ENCODE measurements at regions not wholly inside any gene's neighbourhood (a gene's known extent, or its start where the extent isn't known, plus 50 kb on each side); places are given as distances from the start of the nearest gene placed in this dataset.

- DNase-seq: no peak
- Histone ChIP-seq H3F3A (ENCODE audit: insufficient read depth, low read depth) (peaks cover 4% of the 10 kb centered on the region; the same call in 1 of the 2 replicates), H3K9me2 (ENCODE audit: insufficient read depth) (no peaks in the 10 kb centered on the region), H3K27me3 (ENCODE audit: insufficient read depth, low read depth) (no peaks in the 10 kb centered on the region), H3K36me3 (ENCODE audit: low read depth) (peaks cover 13% of the 10 kb centered on the region; the same call in 1 of the 2 replicates), H4K20me1 (ENCODE audit: insufficient read depth) (no peaks in the 10 kb centered on the region), H3K79me2 (ENCODE audit: low read depth) (peaks cover 15% of the 10 kb centered on the region), H3K4me3 (no peak overlapping the region), H3K9me3 (ENCODE audit: insufficient read depth, low read depth) (0 out of 2 replicates have a peak, but pooled peaks cover 4% of the 10 kb centered on the region), H3K4me2 (no peak overlapping the region), H3K27ac (no peak overlapping the region), H2AFZ (no peak overlapping the region), H3K4me1 (replicated peaks; ENCODE audit: insufficient read depth) (no peaks in the 10 kb centered on the region; the same call in 1 of the 2 replicates)
- POLR2A ChIA-PET (ENCODE audit: unreplicated experiment): interaction anchor here (0.6 kb wide), 1 partner anchor 83 kb away, joined by 5 read pairs; no protein-coding TSS in a partner anchor
- intact Hi-C loops (cut with micrococcal nuclease; ENCODE audit: unreplicated experiment): no loop called here
- no peak for TF ChIP-seq EZH2 (IDR thresholded peaks at IDR 0.05; ENCODE audit: low read depth)
- TF ChIP-seq, protein P1, sequence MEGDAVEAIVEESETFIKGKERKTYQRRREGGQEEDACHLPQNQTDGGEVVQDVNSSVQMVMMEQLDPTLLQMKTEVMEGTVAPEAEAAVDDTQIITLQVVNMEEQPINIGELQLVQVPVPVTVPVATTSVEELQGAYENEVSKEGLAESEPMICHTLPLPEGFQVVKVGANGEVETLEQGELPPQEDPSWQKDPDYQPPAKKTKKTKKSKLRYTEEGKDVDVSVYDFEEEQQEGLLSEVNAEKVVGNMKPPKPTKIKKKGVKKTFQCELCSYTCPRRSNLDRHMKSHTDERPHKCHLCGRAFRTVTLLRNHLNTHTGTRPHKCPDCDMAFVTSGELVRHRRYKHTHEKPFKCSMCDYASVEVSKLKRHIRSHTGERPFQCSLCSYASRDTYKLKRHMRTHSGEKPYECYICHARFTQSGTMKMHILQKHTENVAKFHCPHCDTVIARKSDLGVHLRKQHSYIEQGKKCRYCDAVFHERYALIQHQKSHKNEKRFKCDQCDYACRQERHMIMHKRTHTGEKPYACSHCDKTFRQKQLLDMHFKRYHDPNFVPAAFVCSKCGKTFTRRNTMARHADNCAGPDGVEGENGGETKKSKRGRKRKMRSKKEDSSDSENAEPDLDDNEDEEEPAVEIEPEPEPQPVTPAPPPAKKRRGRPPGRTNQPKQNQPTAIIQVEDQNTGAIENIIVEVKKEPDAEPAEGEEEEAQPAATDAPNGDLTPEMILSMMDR (conservative IDR thresholded peaks at IDR 0.05): no peak
- CTCF ChIA-PET: no interaction called here
- no TSS peak for BruUV-seq (replicated peaks)
Observed at GRCh38 chr20:48041078-48041780, 255.9 kb upstream of the SULF2 start.

GRCh38 chr20:48040491-48040890 is 255.2 kb upstream of the SULF2 start:
- Histone ChIP-seq H3K9me2 (ENCODE audit: insufficient read depth) (no peaks in the 10 kb centered on the region), H3K27ac (no peak overlapping the region), H2AFZ (no peak overlapping the region), H3K36me3 (ENCODE audit: low read depth) (peaks cover 12% of the 10 kb centered on the region; the same call in 1 of the 2 replicates), H3K27me3 (ENCODE audit: insufficient read depth, low read depth) (no peaks in the 10 kb centered on the region), H3K79me2 (ENCODE audit: low read depth) (peaks cover 22% of the 10 kb centered on the region), H3K9me3 (ENCODE audit: insufficient read depth, low read depth) (0 out of 2 replicates have a peak, but pooled peaks cover 4% of the 10 kb centered on the region), H3K4me2 (no peak overlapping the region), H3K4me1 (replicated peaks; ENCODE audit: insufficient read depth) (peaks cover 7% of the 10 kb centered on the region), H3F3A (ENCODE audit: insufficient read depth, low read depth) (peaks cover 11% of the 10 kb centered on the region), H3K4me3 (no peak overlapping the region), H4K20me1 (ENCODE audit: insufficient read depth) (no peaks in the 10 kb centered on the region)
- ChIA-PET POLR2A (ENCODE audit: unreplicated experiment) (no interaction called here), CTCF (no interaction called here)
- TF ChIP-seq, protein P1 (conservative IDR thresholded peaks at IDR 0.05): no peak
- no peak for TF ChIP-seq EZH2 (IDR thresholded peaks at IDR 0.05; ENCODE audit: low read depth)
- intact Hi-C loops (cut with micrococcal nuclease; ENCODE audit: unreplicated experiment): no loop called here
- BruUV-seq (replicated peaks): no TSS peak
- DNase-seq: no peak

GRCh38 chr20:48040051-48040450 is 254.8 kb upstream of the SULF2 start:
- intact Hi-C loops (cut with micrococcal nuclease; ENCODE audit: unreplicated experiment): no loop called here
- POLR2A ChIA-PET (ENCODE audit: unreplicated experiment): no interaction called here

More at GRCh38 chr20:48040051-48040450, 254.8 kb upstream of the SULF2 start:
- CTCF ChIA-PET: no interaction called here
- peaks cover 25% of the 10 kb centered on the region for H3K79me2 ChIP-seq (ENCODE audit: low read depth)
- no peak overlapping the region for H3K27ac ChIP-seq
- peaks cover 12% of the 10 kb centered on the region for H3K4me1 ChIP-seq (replicated peaks; ENCODE audit: insufficient read depth)
- H3K27me3 ChIP-seq (ENCODE audit: insufficient read depth, low read depth): no peaks in the 10 kb centered on the region
- peaks cover 14% of the 10 kb centered on the region; the same call in 1 of the 2 replicates for H3K36me3 ChIP-seq (ENCODE audit: low read depth)
- no TSS peak for BruUV-seq (replicated peaks)
- no peak overlapping the region for H3K4me3 ChIP-seq
- no peaks in the 10 kb centered on the region for H3K9me2 ChIP-seq (ENCODE audit: insufficient read depth)
- TF ChIP-seq, protein P1 (conservative IDR thresholded peaks at IDR 0.05): no peak
- no peak for TF ChIP-seq EZH2 (IDR thresholded peaks at IDR 0.05; ENCODE audit: low read depth)
- H4K20me1 ChIP-seq (ENCODE audit: insufficient read depth): no peaks in the 10 kb centered on the region
- H3F3A ChIP-seq (ENCODE audit: insufficient read depth, low read depth): peaks cover 16% of the 10 kb centered on the region
- DNase-seq: no peak
- H3K4me2 ChIP-seq: no peak overlapping the region
- H2AFZ ChIP-seq: no peak overlapping the region
- 0 out of 2 replicates have a peak, but pooled peaks cover 4% of the 10 kb centered on the region for H3K9me3 ChIP-seq (ENCODE audit: insufficient read depth, low read depth)
